GM18867 (cell line): ENCODE measurements at regions not wholly inside any gene's neighbourhood (a gene's known extent, or its start where the extent isn't known, plus 50 kb on each side); places are given as distances from the start of the nearest gene placed in this dataset.
"Not testable (repeated sequence)": the region's sequence is repeated elsewhere in the genome, so short reads cannot be mapped to it uniquely, and the experiment has no call there.

ENCODE experiments used
- ATAC-seq: cut with Tn5 transposase; IDR thresholded peaks from one replicate; pipeline ENCODE4 v1.9.1; 2021; ENCODE audit warnings: mild to moderate bottlenecking, moderate library complexity; ENCODE audit not compliant: unreplicated experiment

- no peak for ATAC-seq
Observed at GRCh38 chr7:17044396-17044795, 162.6 kb upstream of the AGR3 start.

GRCh38 chr7:17044861-17045260 lies 163.1 kb upstream of the AGR3 start:
- no peak for ATAC-seq

GRCh38 chr7:17046259-17046658 lies 164.5 kb upstream of the AGR3 start:
- no peak for ATAC-seq

GRCh38 chr7:17046666-17047065 lies 164.9 kb upstream of the AGR3 start:
- ATAC-seq, result no peak

- ATAC-seq, result not testable (repeated sequence)
Observed at GRCh38 chr7:17053164-17053563, 171.4 kb upstream of the AGR3 start.

- ATAC-seq, result no peak
Observed at GRCh38 chr7:17054206-17054605, 172.4 kb upstream of the AGR3 start.

- ATAC-seq, result no peak
Observed at GRCh38 chr7:17054836-17055235, 173.1 kb upstream of the AGR3 start.

GRCh38 chr7:17055596-17055995 lies 173.8 kb upstream of the AGR3 start:
- no peak for ATAC-seq

- no peak for ATAC-seq
Observed at GRCh38 chr7:17056491-17057142, 174.8 kb upstream of the AGR3 start.

GRCh38 chr7:17057143-17057509 lies 175.3 kb upstream of the AGR3 start:
- no peak for ATAC-seq

GRCh38 chr7:17058568-17058967 lies 176.8 kb upstream of the AGR3 start:
- ATAC-seq, result no peak

GRCh38 chr7:17060051-17060450 lies 178.3 kb upstream of the AGR3 start:
- ATAC-seq, result no peak

- no peak for ATAC-seq
Observed at GRCh38 chr7:17061443-17061842, 179.7 kb upstream of the AGR3 start.

- peak; percentile 43 for ATAC-seq
Observed at GRCh38 chr7:17062151-17063044, 180.6 kb upstream of the AGR3 start.

- ATAC-seq, result peak; percentile 44
Observed at GRCh38 chr7:17063045-17063383, 181.2 kb upstream of the AGR3 start.

GRCh38 chr7:17067691-17068090 lies 185.9 kb upstream of the AGR3 start:
- ATAC-seq, result no peak

GRCh38 chr7:17069146-17069545 lies 187.4 kb upstream of the AGR3 start:
- peak; percentile 41 for ATAC-seq

- ATAC-seq, result peak; percentile 27
Observed at GRCh38 chr7:17070231-17070708, 188.5 kb upstream of the AGR3 start.

GRCh38 chr7:17071866-17072265 lies 190.1 kb upstream of the AGR3 start:
- peak; percentile 75 for ATAC-seq

GRCh38 chr7:17075601-17076255 lies 193.9 kb upstream of the AGR3 start:
- no peak for ATAC-seq

- ATAC-seq, result no peak
Observed at GRCh38 chr7:17078298-17078697, 196.5 kb upstream of the AGR3 start.
